GM21367 (cell line): ENCODE measurements at regions not wholly inside any gene's neighbourhood (a gene's known extent, or its start where the extent isn't known, plus 50 kb on each side); places are given as distances from the start of the nearest gene placed in this dataset.

ENCODE experiments used
- ATAC-seq: cut with Tn5 transposase; IDR thresholded peaks from one replicate; pipeline ENCODE4 v1.9.1; 2021; ENCODE audit not compliant: unreplicated experiment

DNA sequence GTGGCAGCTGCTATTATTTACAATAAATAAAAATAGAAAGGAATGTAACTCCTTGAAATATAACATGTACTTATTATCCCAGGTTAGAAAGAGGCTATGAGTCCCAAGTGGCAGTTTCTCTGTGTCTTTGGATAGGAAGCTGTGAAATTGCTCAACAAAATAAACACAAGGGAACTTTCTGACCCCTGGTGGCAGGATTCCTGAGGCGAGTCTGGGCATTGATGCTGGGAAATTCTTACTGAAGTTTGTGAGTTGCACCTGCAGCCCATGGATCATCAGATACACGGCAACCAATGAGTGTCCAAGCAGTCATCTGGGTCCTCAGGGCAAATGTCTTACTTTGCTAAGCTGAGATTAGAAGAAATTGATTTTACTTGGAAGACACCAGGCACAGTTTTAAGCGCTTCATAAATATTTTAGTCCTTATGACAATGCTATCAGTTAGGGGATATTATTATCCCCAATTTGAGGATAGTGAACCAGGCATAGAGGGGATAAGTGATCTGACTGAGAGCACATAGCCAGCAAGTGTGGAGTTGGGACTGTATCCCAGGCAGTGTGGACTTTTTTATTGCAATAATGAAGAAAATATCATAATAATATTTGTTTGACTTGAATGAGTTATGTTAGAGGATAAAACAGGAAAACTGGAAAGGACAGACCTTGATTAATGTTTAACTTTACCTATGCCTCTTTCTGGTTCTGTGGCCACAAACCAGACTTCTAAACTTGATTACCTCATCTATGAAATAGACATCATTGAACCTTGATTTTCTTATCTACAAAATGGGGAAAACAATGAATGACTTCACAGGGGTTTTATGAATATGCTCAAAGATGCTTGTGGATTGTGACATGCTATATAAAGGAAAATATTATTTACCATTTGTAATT, 265.5 kb upstream of the ADAMTSL1 start:
- ATAC-seq: no peak

DNA sequence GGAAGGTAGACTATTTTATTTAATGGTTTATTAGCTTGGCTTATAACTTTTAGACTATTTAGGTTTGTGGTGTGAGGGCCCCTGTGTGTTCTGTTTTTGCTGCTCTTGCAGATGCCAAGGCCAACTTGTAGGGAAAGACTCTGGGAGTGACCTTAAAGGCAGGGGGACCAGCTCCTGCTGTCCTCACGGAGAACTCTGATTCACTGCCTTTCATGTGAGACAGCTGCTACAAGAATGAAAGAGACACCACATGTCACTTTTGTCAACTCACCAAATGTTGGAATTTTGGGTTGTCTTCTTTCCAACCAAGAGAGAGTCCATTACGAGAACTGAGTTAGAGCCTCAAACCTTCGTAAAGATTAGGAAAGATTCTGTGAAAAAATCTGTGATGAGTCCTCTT, 258.3 kb upstream of the ADAMTSL1 start:
- ATAC-seq: no peak

DNA sequence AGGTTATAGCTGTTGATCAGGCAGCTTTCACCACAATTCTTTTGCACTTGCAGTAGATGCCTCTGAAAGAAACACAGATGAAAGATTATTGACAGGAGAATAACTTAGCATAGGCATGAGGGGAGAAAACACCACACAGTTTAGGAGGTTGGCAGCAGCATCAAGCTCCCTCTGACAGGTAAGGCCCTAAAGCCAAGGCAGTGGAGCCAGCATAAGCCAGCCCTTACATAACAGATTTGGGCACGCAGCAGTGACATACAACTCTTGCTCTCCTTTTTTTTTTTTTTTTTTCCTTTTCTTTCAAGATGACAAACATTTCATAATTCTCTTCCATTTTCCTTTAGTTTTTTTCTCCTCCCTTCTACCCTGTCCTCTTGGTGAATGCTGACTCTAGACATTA, 257.6 kb upstream of the ADAMTSL1 start:
- ATAC-seq: no peak

DNA sequence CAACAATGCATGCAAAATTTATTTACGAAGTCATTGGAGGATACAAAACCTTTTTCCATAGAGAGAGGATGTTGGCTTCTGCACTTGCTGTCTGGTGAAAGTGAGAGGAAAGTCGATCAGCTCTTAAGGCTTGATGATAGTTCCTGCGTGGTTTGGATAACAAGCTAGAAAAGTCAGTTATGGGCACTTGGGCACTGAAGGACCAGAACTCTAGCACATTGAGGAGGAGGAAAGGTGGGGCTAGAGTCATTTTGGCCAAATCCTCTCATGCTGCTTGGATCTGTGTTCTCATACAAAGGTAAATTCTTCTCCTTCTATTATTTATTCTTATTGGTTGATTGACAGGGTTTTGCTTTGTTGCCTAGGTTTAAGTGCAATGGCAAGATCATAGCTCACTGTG, 245.9 kb upstream of the ADAMTSL1 start:
- ATAC-seq: no peak

DNA sequence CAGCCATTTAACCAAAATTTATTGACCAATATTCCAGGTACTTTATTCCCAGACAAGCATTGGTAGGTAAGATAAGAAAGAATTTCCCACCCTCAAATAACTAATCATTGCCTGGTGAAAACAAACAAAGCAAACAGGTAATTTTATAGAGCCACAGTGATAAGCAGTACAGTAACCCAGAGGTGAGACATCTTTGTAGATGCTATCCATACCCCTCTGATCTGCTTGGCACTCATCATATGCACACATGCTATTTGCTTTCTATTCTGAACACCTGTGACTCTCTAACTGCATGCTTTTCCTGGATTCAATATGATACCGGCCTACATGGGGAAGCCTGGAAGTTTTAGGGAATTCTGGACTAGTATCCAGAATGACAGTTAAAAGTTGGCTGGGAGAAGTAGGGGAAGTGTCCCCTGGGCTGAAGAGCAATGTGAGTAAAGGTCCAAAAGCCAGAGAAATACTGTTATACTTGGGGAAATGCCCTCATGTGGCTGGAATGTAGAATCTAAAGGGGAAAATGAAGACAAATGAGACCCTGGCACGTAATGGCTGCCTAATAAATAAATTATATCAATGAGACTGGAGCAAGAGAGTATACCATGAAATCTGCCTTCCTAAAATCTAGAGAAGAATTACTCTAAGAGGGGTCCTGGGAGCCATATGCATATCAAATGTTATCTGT, 243.8 kb upstream of the ADAMTSL1 start:
- no peak for ATAC-seq

DNA sequence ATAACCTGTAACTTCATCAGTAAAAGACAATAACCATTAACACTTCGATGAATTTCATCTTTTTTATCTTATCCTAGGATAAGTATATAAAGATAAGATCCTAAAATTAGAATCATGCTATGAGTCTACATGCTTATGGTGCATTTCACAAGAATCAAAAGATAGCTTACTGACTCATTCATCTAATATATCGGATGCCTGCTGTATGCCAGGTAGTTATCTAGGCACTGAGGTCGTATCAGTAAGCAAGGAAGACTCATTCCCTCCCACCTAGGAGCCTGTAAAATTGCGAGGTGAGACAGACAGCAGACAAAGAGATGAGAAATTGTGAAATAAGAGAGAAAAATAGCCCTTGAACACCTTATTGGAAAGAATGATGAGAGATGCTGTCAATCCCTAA, 240.6 kb upstream of the ADAMTSL1 start:
- no peak for ATAC-seq

DNA sequence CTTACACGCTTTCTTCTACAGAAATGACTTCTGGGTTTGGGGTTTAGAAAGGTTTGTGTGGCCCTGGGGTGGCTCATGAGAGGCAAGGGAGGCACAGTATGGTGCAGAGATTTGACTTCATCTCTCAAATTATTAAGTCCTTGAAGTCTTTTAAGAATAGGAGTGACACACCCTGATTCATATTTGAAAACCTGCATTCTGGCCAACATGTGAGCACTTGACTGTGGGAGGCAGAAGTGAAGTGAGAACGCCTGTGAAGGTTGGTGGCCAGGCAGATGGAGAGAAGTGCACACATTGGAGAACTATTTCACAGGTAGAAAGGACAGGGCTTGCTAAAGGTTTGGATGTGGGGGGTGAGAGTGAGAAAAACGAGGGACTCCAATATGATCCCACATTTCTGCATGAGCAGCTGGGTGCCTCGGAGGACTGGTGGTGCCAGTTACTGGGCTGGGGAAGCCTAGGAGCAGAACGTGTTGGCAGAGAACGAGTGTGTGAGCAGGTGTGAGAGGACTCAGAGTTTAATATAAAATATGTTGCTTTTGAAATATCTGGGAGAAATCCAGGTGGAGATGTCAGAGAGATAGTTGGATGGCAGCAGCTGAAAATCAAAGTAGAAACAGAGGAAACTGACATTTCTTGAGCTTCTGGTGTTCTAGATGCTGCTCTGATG, 240.0 kb upstream of the ADAMTSL1 start:
- no peak for ATAC-seq

DNA sequence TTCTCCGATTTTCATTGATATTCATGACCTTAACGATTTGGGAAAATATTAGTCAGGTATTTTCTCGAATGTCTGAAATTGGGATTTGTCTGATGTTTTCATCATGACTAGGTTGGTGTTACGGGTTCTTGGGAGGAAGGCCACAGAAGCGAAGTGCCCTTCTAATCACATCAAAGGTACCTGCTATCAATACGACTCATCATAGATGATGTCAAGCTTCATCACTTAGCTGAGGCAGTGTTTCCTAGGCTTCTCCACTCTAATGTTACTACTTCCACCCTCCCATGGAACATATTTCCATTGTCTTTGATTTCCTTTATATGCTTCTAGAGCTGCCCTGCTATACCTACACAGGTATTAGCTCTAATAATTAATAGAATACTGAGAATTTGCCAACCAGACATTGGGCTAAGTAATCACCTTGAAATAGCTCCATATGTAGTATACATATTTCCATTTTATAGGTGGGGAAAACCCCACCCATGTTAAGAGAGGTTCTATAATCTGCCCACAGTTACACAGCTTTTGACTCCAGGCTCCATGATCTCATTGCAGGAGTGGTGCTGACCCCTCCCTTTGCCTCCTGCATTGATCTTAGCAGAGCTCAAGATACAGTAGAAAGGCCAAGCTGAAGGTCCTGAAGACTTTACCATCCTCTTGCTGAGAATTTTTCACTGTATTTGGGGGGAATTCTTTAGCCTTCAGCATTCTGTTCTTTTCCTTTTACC, 238.6 kb upstream of the ADAMTSL1 start:
- ATAC-seq: no peak

DNA sequence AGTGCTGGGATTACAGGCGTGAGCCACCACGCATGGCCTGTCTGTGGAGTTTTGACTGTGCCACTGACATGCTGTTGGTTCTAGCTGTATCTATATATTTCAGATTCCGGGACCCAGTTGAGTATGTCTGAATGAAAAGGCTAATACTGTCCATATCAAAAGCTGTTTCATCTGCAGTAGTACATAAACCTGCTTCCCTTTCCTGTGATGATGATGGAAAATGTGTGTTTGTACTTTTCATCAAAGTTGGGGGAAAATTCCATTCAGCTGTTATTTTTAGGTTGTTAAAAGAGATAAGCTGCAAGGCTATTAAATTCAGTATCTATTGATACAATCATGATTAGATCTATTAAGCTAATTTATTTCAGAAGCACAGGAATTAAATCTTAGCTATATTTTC, 237.6 kb upstream of the ADAMTSL1 start:
- ATAC-seq: no peak

DNA sequence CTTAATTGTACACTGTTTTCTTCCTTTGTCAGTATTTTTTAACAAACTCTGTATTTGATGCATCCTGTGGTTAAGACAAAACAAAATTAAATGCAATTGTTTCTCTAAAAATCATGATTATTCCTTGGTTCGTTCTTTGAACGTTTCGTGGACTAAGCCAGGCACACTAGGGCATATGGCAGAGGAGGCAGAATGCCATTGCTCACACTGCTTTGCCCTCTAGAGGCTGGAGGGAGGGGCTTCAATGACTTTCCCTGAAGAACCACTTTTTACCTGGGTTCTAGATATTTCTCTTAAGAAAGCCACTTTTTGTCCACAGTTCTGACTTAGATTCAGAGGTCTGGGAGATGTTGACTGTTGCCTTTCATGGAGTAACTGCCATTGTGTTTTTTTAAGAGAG, 236.2 kb upstream of the ADAMTSL1 start:
- ATAC-seq: no peak

DNA sequence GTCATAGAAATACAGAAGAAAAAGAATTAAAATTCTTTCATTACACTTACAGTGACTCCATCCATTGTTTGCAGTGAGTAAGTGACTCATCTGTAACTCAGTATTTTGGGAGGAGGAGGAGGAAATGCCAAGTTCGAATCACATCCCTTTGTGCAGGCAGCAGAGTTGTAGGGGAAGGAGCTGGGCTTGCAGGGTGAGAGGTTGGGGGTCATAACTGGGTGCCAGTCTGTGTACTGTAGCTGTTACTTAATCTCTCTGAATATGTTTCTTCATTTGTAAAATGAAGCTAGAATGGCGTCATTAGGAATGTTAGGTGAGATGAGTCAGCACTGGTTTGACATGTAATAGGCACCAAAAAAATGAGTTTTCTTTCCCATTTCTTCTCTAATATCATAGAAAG, 235.7 kb upstream of the ADAMTSL1 start:
- ATAC-seq: no peak

DNA sequence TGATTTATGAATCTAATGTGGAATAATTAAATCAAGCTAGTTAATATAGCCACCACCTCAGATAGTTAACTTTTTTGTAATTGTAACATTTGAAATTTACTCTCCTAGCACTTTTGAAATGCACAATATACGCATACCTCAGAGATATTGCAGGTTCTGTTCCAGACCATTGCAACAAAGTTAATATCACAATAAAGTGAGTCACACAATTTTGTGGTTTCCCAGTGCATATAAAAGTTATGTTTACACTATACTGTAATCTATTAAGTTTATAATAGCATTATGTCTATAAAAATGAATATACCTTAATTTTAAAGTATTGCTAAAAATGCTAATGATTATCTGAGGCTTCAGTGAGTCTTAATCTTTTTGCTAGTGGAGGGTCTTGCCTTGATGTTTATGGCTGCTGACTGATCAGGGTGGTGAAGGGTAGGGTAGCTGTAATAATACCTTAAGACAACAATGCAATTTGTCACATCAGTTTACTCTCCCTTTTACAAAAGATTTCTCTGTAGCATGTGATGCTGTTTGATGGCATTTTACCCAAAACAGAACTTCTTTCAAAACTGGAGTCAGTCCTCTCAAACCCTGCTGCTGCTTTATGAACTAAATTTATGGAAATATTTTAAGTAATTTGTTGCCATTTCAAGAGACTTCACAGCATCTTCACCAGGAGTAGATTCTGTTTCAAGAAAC, 235.1 kb upstream of the ADAMTSL1 start:
- no peak for ATAC-seq

DNA sequence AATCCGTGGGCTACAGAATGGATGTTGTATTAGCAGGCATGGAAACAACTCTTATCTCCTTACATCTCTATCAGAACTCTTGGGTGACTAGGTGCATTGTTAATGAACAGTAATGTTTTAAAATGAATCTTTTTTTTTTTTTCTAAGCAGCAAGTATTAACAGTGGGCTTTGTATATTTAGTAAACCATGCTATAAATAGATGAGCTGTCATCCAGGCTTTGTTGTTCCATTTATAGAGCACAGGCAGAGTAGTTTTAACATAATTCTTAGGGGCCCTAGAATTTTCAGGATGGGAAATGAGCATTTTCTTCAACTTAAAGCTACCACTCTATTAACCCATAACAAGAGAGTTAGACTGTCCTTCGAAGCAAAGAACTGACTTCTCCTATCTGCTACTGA, 233.7 kb upstream of the ADAMTSL1 start:
- ATAC-seq: no peak

DNA sequence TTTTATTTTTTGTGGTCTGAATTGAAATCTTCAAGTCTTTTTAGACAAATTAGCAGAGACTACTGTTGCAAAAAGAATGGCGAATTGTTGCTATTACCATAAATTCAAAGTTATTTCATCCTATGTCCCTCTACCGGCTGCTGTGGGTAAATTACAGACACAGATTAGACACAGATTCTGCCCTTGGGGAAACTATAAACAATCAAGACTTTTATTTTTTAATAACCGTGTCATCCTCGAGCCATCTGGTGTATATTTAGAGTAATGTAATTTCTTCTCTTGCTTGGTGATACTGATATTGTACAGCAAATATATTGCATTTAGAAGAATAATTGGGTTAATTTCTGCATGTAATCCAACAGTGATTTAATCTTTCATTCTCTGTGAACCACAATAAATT, 228.0 kb upstream of the ADAMTSL1 start:
- ATAC-seq: no peak

DNA sequence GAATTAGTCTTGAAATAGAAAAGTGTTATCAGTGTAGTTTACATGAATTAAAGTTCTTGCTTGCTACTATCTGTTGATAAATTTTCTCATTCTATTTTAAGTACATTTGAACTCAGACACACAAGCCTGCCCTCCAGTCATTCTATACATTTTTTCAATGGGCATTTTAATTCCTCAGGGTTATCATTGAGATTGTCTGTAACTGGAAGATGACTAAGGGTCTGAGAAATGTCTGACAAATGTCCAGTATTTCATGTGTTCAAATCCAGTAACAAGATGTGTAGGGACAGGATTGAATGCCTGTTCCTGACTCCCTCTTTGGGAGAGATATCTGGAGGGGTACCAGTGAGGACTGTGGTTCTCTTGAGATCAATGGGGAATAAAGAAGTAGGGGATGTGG, 223.9 kb upstream of the ADAMTSL1 start:
- ATAC-seq: no peak

DNA sequence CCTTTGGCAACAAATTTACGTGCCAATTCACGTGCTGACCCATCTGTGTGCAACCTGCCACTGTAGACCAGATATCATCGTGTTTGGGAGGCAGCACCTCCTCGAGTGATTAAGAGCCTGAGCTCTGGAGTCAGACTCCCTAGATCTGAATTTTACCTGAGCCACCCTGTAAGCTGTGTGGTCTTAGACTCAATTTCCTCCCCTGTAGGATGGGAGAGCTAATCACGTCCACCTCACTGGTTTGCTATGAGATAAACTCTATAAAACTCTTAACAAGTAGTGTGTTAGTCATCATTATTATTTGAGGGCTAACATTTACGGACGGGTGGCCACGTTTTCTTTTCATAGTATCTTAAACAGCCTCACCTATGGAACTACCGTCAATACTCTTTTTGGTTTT, 220.0 kb upstream of the ADAMTSL1 start:
- no peak for ATAC-seq

DNA sequence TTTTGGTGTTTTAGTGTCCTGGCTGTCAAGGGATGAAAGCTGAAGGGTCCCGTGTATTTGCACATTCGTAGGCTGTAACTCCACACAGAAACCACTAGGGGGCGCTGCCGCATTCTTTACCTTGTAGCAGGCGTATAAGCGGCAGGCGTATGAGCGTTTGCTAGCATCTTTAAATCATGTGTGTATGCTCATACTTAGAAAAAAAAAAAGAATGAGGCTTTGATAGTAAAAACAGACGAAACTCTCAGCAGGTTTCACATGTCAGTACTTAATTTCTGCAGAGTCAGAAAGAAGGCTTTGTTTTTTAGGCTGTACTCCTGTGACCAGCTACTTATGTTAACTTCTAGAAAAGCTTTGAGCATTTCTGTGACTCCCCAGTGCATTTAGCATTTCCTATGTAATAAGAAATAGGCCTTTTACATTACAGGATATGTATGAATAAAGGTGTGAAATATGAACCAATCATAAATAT, 218.8 kb upstream of the ADAMTSL1 start:
- ATAC-seq: peak; percentile 93

DNA sequence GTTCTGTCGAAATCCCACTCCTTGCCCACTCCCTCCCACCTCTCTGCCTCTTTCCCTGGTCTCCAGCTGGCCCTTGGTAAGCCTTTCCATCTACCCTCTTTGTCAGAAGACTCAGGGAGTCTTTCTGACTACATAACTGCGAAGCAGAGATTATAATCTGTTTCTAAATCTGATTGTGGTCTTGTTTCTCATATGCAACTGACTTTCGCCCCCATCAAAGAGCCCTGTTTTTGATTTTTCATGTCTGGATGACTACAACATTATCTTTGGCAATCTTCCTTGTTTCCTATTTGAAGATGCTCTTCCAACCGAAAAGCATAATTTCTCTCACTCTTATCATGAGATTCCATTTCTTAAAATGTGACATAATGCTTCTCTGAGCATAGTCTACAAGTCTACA, 218.2 kb upstream of the ADAMTSL1 start:
- ATAC-seq: no peak

DNA sequence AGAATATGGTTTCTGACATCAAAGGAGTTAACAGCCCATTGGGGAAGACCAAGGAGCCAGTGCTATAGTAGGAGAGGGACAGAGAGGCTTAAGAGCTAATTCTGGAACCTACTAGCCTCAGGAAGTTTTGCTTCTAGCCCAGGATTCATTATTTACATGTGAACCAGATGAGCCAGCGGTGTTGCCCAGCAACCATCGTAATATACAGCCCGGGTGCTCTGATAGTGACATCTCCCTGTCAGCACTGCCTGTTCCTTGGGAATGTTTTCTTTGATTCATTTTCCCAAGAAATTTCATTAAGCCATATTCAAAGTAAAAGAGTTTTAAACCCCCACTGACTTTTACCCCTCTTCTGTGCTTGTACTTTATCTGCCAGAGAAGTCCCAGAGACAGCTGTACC, 217.4 kb upstream of the ADAMTSL1 start:
- no peak for ATAC-seq

DNA sequence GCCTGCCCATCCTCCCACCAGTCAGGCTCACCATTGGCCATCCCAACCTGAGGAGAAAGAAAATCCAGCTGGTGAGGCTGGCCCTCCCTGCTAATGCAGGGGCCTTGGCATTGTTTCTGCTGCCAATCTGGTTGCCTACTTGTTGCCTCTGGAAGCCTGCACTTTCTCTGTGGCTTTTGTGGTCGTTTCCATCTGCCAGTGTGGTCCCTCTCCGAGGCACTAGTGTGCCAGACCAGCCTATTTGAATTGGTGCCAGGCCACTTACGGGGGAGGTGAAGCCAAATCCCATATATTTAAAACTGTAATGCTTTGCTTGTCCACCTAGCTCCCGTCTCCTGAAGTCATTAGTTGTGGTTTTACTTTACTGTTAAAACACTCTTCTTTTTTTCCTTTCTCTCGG, 213.4 kb upstream of the ADAMTSL1 start:
- no peak for ATAC-seq

DNA sequence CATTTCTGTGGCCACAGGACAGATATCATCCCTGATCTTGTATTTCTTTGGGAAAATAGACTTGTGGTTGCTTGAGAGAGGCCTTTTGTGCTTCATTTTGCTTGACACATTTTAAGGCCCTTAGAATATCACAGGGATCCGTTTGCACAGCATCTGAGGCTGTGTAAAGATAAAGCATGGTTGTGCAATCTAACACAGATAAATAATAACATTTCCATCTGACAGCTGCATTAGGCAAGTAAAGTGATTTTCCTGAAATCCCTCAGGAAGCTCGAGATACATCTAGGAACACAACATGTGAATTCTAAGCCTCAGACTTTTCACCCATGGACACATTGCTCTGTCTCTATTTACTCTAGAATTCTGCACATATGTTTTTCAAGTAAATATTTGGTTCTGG, 212.8 kb upstream of the ADAMTSL1 start:
- ATAC-seq: no peak
